ENCODE measurements at regions not wholly inside any gene's neighbourhood (a gene's known extent, or its start where the extent isn't known, plus 50 kb on each side); places are given as distances from the start of the nearest gene placed in this dataset.
A peak's percentile ranks its signal among the peaks of the same experiment; 100 is the strongest.
"Not testable (repeated sequence)": the region's sequence is repeated elsewhere in the genome, so short reads cannot be mapped to it uniquely, and the experiment has no call there.

GRCh38 chr14:106436310-106436905 lies 910.0 kb downstream of the TMEM121 start:
- Histone ChIP-seq H3K9me3 (no peaks in the 10 kb centered on the region), H3K27me3 (no peaks in the 10 kb centered on the region), H3K36me3 (no peaks in the 10 kb centered on the region), H3K27ac (no peak overlapping the region), H3K4me1 (no peaks in the 10 kb centered on the region), H3K4me3 (no peak overlapping the region)
- 40% methylated on average over 16 of the region's 16 CpGs for WGBS
- TF ChIP-seq CTCF (IDR thresholded peaks at IDR 0.05): peak in 1 of 2 donors; percentile 24
- no peak for TF ChIP-seq POLR2AphosphoS5 (IDR thresholded peaks at IDR 0.05)
- no peak for TF ChIP-seq POLR2A (IDR thresholded peaks at IDR 0.05)
- TF ChIP-seq EP300 (IDR thresholded peaks at IDR 0.05): no peak
- no peak for DNase-seq (ENCODE audit: low spot score in 2 of 2)

- no peaks in the 10 kb centered on the region for H3K4me1 ChIP-seq
- no peaks in the 10 kb centered on the region for H3K36me3 ChIP-seq
- no peaks in the 10 kb centered on the region for H3K9me3 ChIP-seq
- no peak for DNase-seq (ENCODE audit: low spot score in 2 of 2)
- 54% methylated on average over 7 of the region's 7 CpGs for WGBS
- peaks cover 2% of the 10 kb centered on the region for H3K27me3 ChIP-seq
- H3K4me3 ChIP-seq: no peak overlapping the region
- TF ChIP-seq POLR2A (IDR thresholded peaks at IDR 0.05) (no peak), EP300 (IDR thresholded peaks at IDR 0.05) (no peak), POLR2AphosphoS5 (IDR thresholded peaks at IDR 0.05) (no peak), CTCF (IDR thresholded peaks at IDR 0.05) (no peak)
- no peak overlapping the region for H3K27ac ChIP-seq
These were observed 916.5 kb downstream of the TMEM121 start for GRCh38 chr14:106442857-106443256.

- DNase-seq (ENCODE audit: low spot score in 2 of 2): no peak
- H3K27me3 ChIP-seq: no peaks in the 10 kb centered on the region
- TF ChIP-seq POLR2A (IDR thresholded peaks at IDR 0.05) (no peak), POLR2AphosphoS5 (IDR thresholded peaks at IDR 0.05) (no peak), CTCF (IDR thresholded peaks at IDR 0.05) (no peak), EP300 (IDR thresholded peaks at IDR 0.05) (no peak)
- no peak overlapping the region for H3K4me3 ChIP-seq
- no peak overlapping the region for H3K27ac ChIP-seq
- 42% methylated on average over 3 of the region's 3 CpGs for WGBS
- H3K9me3 ChIP-seq: no peaks in the 10 kb centered on the region
- no peaks in the 10 kb centered on the region for H3K36me3 ChIP-seq
- no peaks in the 10 kb centered on the region for H3K4me1 ChIP-seq
These were observed 928.6 kb downstream of the TMEM121 start for GRCh38 chr14:106455026-106455425.

GRCh38 chr14:106459971-106460730 lies 933.8 kb downstream of the TMEM121 start:
- Histone ChIP-seq H3K27me3 (no peaks in the 10 kb centered on the region), H3K27ac (no peak overlapping the region), H3K9me3 (no peaks in the 10 kb centered on the region), H3K4me3 (no peak overlapping the region), H3K4me1 (no peaks in the 10 kb centered on the region), H3K36me3 (no peaks in the 10 kb centered on the region)
- peak in 1 of 2 donors; percentile 19 for TF ChIP-seq CTCF (IDR thresholded peaks at IDR 0.05)
- no peak for TF ChIP-seq POLR2AphosphoS5 (IDR thresholded peaks at IDR 0.05)
- WGBS: 85% methylated on average over 40 of the region's 40 CpGs
- no peak for DNase-seq (ENCODE audit: low spot score in 2 of 2)

GRCh38 chr14:106460916-106461315 lies 934.5 kb downstream of the TMEM121 start:
- H3K4me3 ChIP-seq: no peak overlapping the region
- 96% methylated on average over 21 of the region's 25 CpGs for WGBS
- no peaks in the 10 kb centered on the region for H3K27me3 ChIP-seq
- no peak for DNase-seq (ENCODE audit: low spot score in 2 of 2)
- no peaks in the 10 kb centered on the region for H3K4me1 ChIP-seq
- H3K9me3 ChIP-seq: no peaks in the 10 kb centered on the region
- H3K36me3 ChIP-seq: no peaks in the 10 kb centered on the region
- no peak overlapping the region for H3K27ac ChIP-seq
- no peak for TF ChIP-seq EP300 (IDR thresholded peaks at IDR 0.05)
- no peak for TF ChIP-seq POLR2A (IDR thresholded peaks at IDR 0.05)
- no peak for TF ChIP-seq CTCF (IDR thresholded peaks at IDR 0.05)
- no peak for TF ChIP-seq POLR2AphosphoS5 (IDR thresholded peaks at IDR 0.05)

- not testable (repeated sequence) for H3K36me3 ChIP-seq; H3K27ac ChIP-seq; H3K9me3 ChIP-seq; DNase-seq (ENCODE audit: low spot score in 2 of 2); H3K4me3 ChIP-seq; H3K4me1 ChIP-seq; H3K27me3 ChIP-seq
- WGBS: 73% methylated on average over 4 of the region's 4 CpGs
These were observed 940.1 kb downstream of the TMEM121 start for GRCh38 chr14:106466483-106466882.

- not testable (repeated sequence) for H3K36me3 ChIP-seq; H3K4me1 ChIP-seq; H3K9me3 ChIP-seq; H3K27ac ChIP-seq; DNase-seq (ENCODE audit: low spot score in 2 of 2); H3K4me3 ChIP-seq; H3K27me3 ChIP-seq
- 74% methylated on average over 3 of the region's 4 CpGs for WGBS
These were observed 942.5 kb downstream of the TMEM121 start for GRCh38 chr14:106468869-106469268.

- DNase-seq (ENCODE audit: low spot score in 2 of 2); H3K36me3 ChIP-seq; H3K27me3 ChIP-seq; H3K4me1 ChIP-seq; H3K9me3 ChIP-seq; H3K4me3 ChIP-seq; H3K27ac ChIP-seq: not testable (repeated sequence)
- 52% methylated on average over 3 of the region's 3 CpGs for WGBS
These were observed 943.6 kb downstream of the TMEM121 start for GRCh38 chr14:106470028-106470427.
